Skeletal muscle satellite cell (primary cell): ENCODE measurements at regions not wholly inside any gene's neighbourhood (a gene's known extent, or its start where the extent isn't known, plus 50 kb on each side); places are given as distances from the start of the nearest gene placed in this dataset.

Source experiments
- H3K27me3 ChIP-seq: 2 replicates; pipeline ENCODE4 v1.7.0; 2013; ENCODE audit warnings: low read length; ENCODE audit not compliant: control insufficient read depth, insufficient read depth
- H3K36me3 ChIP-seq: 2 replicates; pipeline ENCODE4 v1.7.0; 2013; ENCODE audit warnings: mild to moderate bottlenecking, control low read depth, low read length; ENCODE audit not compliant: insufficient read depth
- H3K4me1 ChIP-seq: 2 replicates; pipeline ENCODE4 v1.7.0; 2013; ENCODE audit warnings: low read length; ENCODE audit not compliant: control insufficient read depth, insufficient read depth
- H3K4me2 ChIP-seq: 2 replicates; pipeline ENCODE4 v1.7.0; 2013; ENCODE audit warnings: mild to moderate bottlenecking, low read length
- H3K4me3 ChIP-seq: 2 replicates; pipeline ENCODE4 v1.7.0; 2013; ENCODE audit warnings: low read length
- H3K9ac ChIP-seq: 2 replicates; pipeline ENCODE4 v1.7.0; 2013; ENCODE audit warnings: mild to moderate bottlenecking, low read depth, low read length, moderate library complexity
- H3K9me3 ChIP-seq: replicated peaks from 2 replicates; pipeline ENCODE4 v1.7.0; 2013; ENCODE audit warnings: mild to moderate bottlenecking, control low read depth, low read length

GRCh38 chr1:81377406-81377805 lies 423.3 kb upstream of the ADGRL2 start:
- H3K9ac ChIP-seq, result no peak overlapping the region
- H3K4me2 ChIP-seq, result no peak overlapping the region
- H3K27me3 ChIP-seq, result no peaks in the 10 kb centered on the region

GRCh38 chr1:81375884-81376548 lies 424.7 kb upstream of the ADGRL2 start:
- no peak overlapping the region for H3K4me3 ChIP-seq
- H3K9me3 ChIP-seq, result no peaks in the 10 kb centered on the region
- H3K4me1 ChIP-seq, result no peaks in the 10 kb centered on the region
- no peaks in the 10 kb centered on the region for H3K27me3 ChIP-seq
- H3K9ac ChIP-seq, result no peak overlapping the region
- no peak overlapping the region for H3K4me2 ChIP-seq
- no peaks in the 10 kb centered on the region for H3K36me3 ChIP-seq

More at GRCh38 chr1:81377406-81377805, 423.3 kb upstream of the ADGRL2 start:
- Histone ChIP-seq H3K9me3 (no peaks in the 10 kb centered on the region), H3K36me3 (no peaks in the 10 kb centered on the region), H3K4me3 (no peak overlapping the region), H3K4me1 (no peaks in the 10 kb centered on the region)

- H3K4me1 ChIP-seq, result no peaks in the 10 kb centered on the region
- no peak overlapping the region for H3K9ac ChIP-seq
- no peak overlapping the region for H3K4me2 ChIP-seq
- H3K27me3 ChIP-seq, result no peaks in the 10 kb centered on the region
- no peak overlapping the region for H3K4me3 ChIP-seq
- no peaks in the 10 kb centered on the region for H3K9me3 ChIP-seq
- no peaks in the 10 kb centered on the region for H3K36me3 ChIP-seq
These were observed 426.3 kb upstream of the ADGRL2 start for GRCh38 chr1:81374481-81374880.

DNA sequence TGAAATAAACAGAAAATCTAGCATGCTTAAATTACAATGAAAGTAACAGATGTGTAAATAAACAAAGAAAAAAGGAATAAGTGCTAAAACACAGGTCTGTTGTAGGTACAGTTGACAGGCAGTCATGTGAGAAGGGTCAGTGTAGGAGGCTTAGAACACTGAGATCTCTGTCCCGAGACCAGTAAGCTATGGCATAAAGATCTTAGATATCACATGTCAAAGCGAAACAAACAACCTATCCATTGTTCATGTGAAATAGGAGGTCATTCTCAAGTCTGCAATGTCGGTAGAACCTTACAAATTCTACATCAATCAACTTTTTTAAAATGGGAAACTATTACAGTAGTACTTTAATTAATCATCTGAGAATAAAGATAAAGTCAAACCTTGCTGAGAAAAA lies 428.9 kb upstream of the ADGRL2 start:
- Histone ChIP-seq H3K4me2 (no peak overlapping the region), H3K4me3 (no peak overlapping the region), H3K9me3 (no peaks in the 10 kb centered on the region), H3K4me1 (no peaks in the 10 kb centered on the region), H3K36me3 (no peaks in the 10 kb centered on the region), H3K27me3 (no peaks in the 10 kb centered on the region), H3K9ac (no peak overlapping the region)

- H3K36me3 ChIP-seq, result no peaks in the 10 kb centered on the region
- no peak overlapping the region for H3K9ac ChIP-seq
- no peaks in the 10 kb centered on the region for H3K27me3 ChIP-seq
- H3K4me1 ChIP-seq, result no peaks in the 10 kb centered on the region
- H3K4me3 ChIP-seq, result no peak overlapping the region
- no peak overlapping the region for H3K4me2 ChIP-seq
- no peaks in the 10 kb centered on the region for H3K9me3 ChIP-seq
These were observed 430.9 kb upstream of the ADGRL2 start for GRCh38 chr1:81369833-81370232.

DNA sequence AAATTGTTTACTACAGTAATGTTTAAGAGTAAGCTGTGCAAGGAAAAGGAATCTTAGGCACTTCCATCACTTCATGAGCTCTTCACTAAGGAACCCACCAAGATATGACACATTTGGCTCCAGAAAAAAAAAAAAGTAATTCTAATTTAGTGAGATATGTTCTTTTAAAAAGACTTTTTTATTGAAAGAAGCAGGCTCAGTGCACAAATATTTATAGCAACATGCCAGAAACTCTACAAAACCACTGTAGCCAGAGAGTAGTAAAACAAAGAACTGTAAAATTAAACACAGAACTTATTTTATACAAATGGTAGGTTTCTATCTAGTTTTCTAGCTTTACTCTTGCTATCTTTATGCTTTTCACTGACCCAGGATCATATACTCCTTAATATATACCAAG lies 434.6 kb upstream of the ADGRL2 start:
- no peaks in the 10 kb centered on the region for H3K36me3 ChIP-seq
- no peak overlapping the region for H3K9ac ChIP-seq
- no peak overlapping the region for H3K4me3 ChIP-seq
- H3K27me3 ChIP-seq, result no peaks in the 10 kb centered on the region
- no peaks in the 10 kb centered on the region for H3K4me1 ChIP-seq
- no peak overlapping the region for H3K4me2 ChIP-seq
- H3K9me3 ChIP-seq, result no peaks in the 10 kb centered on the region

DNA sequence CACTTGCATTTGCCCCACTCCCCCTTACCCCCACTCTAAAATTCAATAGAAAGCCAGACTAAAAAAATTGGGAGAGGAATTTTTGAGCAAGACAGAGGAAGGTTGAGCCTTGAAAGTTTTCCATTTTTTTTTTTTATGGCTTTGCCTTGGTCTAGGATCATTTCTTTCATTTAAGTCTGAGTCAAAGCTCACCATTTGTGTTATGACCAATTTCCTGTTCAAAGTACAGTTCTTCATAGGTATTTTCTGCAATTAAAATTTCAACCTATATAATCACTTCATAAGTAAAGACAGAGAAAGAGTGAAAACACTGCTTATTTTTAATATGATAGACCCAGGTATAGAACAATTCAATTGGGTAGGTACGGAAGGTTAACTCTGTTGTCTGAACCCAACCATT lies 436.6 kb upstream of the ADGRL2 start:
- Histone ChIP-seq H3K4me2 (no peak overlapping the region), H3K4me1 (no peaks in the 10 kb centered on the region), H3K9ac (no peak overlapping the region), H3K36me3 (no peaks in the 10 kb centered on the region), H3K4me3 (no peak overlapping the region), H3K27me3 (no peaks in the 10 kb centered on the region), H3K9me3 (no peaks in the 10 kb centered on the region)

GRCh38 chr1:81358151-81358550 lies 442.6 kb upstream of the ADGRL2 start:
- no peaks in the 10 kb centered on the region for H3K27me3 ChIP-seq
- H3K9ac ChIP-seq, result no peak overlapping the region
- H3K4me1 ChIP-seq, result no peaks in the 10 kb centered on the region
- no peaks in the 10 kb centered on the region for H3K9me3 ChIP-seq
- H3K36me3 ChIP-seq, result no peaks in the 10 kb centered on the region
- H3K4me2 ChIP-seq, result no peak overlapping the region
- H3K4me3 ChIP-seq, result no peak overlapping the region

DNA sequence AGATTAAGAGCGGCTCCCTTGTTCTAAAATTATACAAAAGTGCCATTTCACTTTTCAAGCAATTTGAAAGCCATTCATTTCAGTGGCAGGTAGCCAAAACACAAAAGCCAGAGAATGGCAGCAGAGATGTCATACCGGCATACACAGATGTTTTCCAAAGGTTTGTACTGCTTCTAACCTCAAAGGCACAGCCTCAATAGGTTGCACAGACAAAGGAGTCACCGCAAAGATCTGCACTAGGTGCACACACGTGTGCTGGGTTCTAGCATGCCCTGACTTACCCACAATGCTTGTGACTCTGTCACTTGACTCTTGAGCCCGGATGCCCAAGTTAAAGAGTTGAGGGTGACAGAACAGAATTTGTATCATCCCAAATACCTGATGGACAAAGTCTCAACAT lies 448.9 kb upstream of the ADGRL2 start:
- no peak overlapping the region for H3K4me2 ChIP-seq
- no peaks in the 10 kb centered on the region for H3K9me3 ChIP-seq
- no peaks in the 10 kb centered on the region for H3K4me1 ChIP-seq
- no peaks in the 10 kb centered on the region for H3K36me3 ChIP-seq
- H3K27me3 ChIP-seq, result no peaks in the 10 kb centered on the region
- no peak overlapping the region for H3K9ac ChIP-seq
- H3K4me3 ChIP-seq, result no peak overlapping the region

GRCh38 chr1:81349194-81349965 lies 451.4 kb upstream of the ADGRL2 start:
- Histone ChIP-seq H3K9ac (no peak overlapping the region), H3K27me3 (no peaks in the 10 kb centered on the region), H3K4me1 (no peaks in the 10 kb centered on the region), H3K4me3 (no peak overlapping the region), H3K4me2 (no peak overlapping the region), H3K9me3 (no peaks in the 10 kb centered on the region), H3K36me3 (no peaks in the 10 kb centered on the region)

DNA sequence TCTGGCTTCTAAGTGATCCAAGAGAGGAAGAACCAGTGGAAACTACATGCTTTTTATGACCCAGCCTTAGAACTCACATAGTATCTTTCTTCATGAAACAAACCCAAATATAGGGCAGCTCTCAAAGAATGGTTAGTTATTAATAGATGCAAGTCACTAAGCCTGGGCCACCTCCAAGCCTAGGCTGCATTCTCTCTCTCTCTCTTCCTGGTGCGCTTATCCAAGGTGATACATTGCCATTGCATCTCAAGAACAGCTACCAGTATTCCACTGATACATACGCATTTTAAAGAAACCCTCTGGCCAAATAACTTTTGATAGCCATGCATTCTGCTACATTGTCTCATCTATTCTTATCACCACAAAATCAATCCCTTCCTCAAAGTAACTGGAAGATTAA lies 455.6 kb upstream of the ADGRL2 start:
- Histone ChIP-seq H3K4me2 (no peak overlapping the region), H3K9ac (no peak overlapping the region), H3K9me3 (no peaks in the 10 kb centered on the region), H3K4me1 (no peaks in the 10 kb centered on the region), H3K4me3 (no peak overlapping the region), H3K36me3 (no peaks in the 10 kb centered on the region), H3K27me3 (no peaks in the 10 kb centered on the region)

- Histone ChIP-seq H3K9me3 (no peaks in the 10 kb centered on the region), H3K9ac (no peak overlapping the region), H3K4me1 (no peaks in the 10 kb centered on the region), H3K27me3 (no peaks in the 10 kb centered on the region), H3K36me3 (no peaks in the 10 kb centered on the region), H3K4me3 (no peak overlapping the region), H3K4me2 (no peak overlapping the region)
These were observed 460.5 kb upstream of the ADGRL2 start for GRCh38 chr1:81340239-81340638.
